ENCODE measurements at regions not wholly inside any gene's neighbourhood (a gene's known extent, or its start where the extent isn't known, plus 50 kb on each side); places are given as distances from the start of the nearest gene placed in this dataset.

DNA sequence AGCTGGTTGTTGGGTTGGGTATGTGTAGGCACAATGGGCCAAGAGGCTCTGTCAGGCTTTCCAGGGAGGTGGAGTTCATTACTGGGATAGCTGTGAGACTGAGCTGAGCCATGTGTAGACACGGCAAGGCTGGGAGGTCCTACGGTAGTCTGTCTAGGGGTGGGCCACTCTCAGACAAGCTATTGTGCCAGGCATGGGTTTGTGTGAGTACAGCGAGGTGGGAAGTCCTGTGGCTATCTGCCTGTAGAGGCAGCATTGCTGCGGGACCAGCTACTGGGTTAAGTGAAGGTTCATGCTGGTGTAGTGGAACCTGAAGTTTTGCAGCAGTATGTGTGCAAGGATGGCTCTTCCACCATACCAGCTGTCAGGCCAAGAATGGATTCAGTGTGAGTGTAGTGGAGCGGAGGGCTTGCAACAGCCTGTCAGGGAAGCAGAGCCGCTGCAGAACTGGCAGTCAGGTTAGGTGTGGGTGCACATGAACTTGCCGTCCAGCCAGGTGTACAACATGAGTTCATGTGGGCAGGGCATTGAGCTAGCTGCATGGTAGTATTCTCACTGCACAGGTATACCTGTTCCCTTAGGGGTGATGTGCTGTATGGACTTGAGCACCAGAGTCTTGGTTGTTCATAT is 78.0 kb upstream of the CENPW start:
- TF ChIP-seq POLR2A (IDR thresholded peaks at IDR 0.05; ENCODE audit: extremely low read depth, insufficient read length) (no peak), MYC (IDR thresholded peaks at IDR 0.05; ENCODE audit: low read depth, low read length) (no peak)
- TF ChIP-seq, protein P1, sequence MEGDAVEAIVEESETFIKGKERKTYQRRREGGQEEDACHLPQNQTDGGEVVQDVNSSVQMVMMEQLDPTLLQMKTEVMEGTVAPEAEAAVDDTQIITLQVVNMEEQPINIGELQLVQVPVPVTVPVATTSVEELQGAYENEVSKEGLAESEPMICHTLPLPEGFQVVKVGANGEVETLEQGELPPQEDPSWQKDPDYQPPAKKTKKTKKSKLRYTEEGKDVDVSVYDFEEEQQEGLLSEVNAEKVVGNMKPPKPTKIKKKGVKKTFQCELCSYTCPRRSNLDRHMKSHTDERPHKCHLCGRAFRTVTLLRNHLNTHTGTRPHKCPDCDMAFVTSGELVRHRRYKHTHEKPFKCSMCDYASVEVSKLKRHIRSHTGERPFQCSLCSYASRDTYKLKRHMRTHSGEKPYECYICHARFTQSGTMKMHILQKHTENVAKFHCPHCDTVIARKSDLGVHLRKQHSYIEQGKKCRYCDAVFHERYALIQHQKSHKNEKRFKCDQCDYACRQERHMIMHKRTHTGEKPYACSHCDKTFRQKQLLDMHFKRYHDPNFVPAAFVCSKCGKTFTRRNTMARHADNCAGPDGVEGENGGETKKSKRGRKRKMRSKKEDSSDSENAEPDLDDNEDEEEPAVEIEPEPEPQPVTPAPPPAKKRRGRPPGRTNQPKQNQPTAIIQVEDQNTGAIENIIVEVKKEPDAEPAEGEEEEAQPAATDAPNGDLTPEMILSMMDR (IDR thresholded peaks at IDR 0.05; ENCODE audit: low read depth, low read length) = no peak
- TF ChIP-seq, protein P2, sequence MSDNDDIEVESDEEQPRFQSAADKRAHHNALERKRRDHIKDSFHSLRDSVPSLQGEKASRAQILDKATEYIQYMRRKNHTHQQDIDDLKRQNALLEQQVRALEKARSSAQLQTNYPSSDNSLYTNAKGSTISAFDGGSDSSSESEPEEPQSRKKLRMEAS (IDR thresholded peaks at IDR 0.05; ENCODE audit: low read depth, low read length) = no peak
